H9 (cell line): ENCODE measurements at regions not wholly inside any gene's neighbourhood (a gene's known extent, or its start where the extent isn't known, plus 50 kb on each side); places are given as distances from the start of the nearest gene placed in this dataset.

ENCODE experiments used
- DNase-seq: peaks from one replicate; pipeline ENCODE4 v3.0.0-alpha.2; 2017
- H2AFZ ChIP-seq: one replicate; pipeline ENCODE4 v1.6.1; 2013; ENCODE audit warnings: mild to moderate bottlenecking, low read length, control low read depth, moderate library complexity
- H2AK5ac ChIP-seq: 2 replicates; pipeline ENCODE4 v1.6.1; 2013; ENCODE audit warnings: low read length, control low read depth, mixed read lengths; ENCODE audit not compliant: insufficient read length
- H2BK120ac ChIP-seq: one replicate; pipeline ENCODE4 v1.6.1; 2013; ENCODE audit warnings: low read depth, mild to moderate bottlenecking, low read length, control low read depth, inconsistent platforms; ENCODE audit not compliant: poor library complexity, severe bottlenecking
- H2BK12ac ChIP-seq: 2 replicates; pipeline ENCODE4 v1.6.1; 2013; ENCODE audit warnings: low read length, control low read depth, mixed read lengths, low read depth; ENCODE audit not compliant: insufficient read length
- H2BK15ac ChIP-seq: 2 replicates; pipeline ENCODE4 v1.6.1; 2013; ENCODE audit warnings: low read depth, low read length, control low read depth
- H2BK20ac ChIP-seq: one replicate; pipeline ENCODE4 v1.6.1; 2013; ENCODE audit warnings: low read depth, mild to moderate bottlenecking, low read length, control low read depth, inconsistent platforms; ENCODE audit not compliant: poor library complexity, severe bottlenecking
- H2BK5ac ChIP-seq: 2 replicates; pipeline ENCODE4 v1.6.1; 2013; ENCODE audit warnings: low read length, control low read depth, mixed read lengths; ENCODE audit not compliant: insufficient read length
- H3K14ac ChIP-seq: 2 replicates; pipeline ENCODE4 v1.6.1; 2013; ENCODE audit warnings: low read length, control low read depth; ENCODE audit not compliant: insufficient read depth
- H3K18ac ChIP-seq: 2 replicates; pipeline ENCODE4 v1.6.1; 2013; ENCODE audit warnings: low read depth, mild to moderate bottlenecking, mixed read lengths, low read length, control low read depth; ENCODE audit not compliant: insufficient read length
- H3K23ac ChIP-seq: 2 replicates; pipeline ENCODE4 v1.6.1; 2013; ENCODE audit warnings: low read length, control low read depth, mixed read lengths, low read depth; ENCODE audit not compliant: insufficient read length
- H3K23me2 ChIP-seq: 2 replicates; pipeline ENCODE4 v1.6.1; 2013; ENCODE audit warnings: low read depth, mild to moderate bottlenecking, mixed read lengths, low read length, control low read depth; ENCODE audit not compliant: insufficient read length, poor library complexity, severe bottlenecking
- H3K27ac ChIP-seq: 2 replicates; pipeline ENCODE4 v1.5.1; 2013; ENCODE audit warnings: low read length, control low read depth, mixed read lengths, low read depth; ENCODE audit not compliant: insufficient read length
- H3K27me3 ChIP-seq: 2 replicates; pipeline ENCODE4 v1.6.1; 2013; ENCODE audit warnings: low read length, control low read depth, inconsistent platforms; ENCODE audit not compliant: insufficient read depth
- H3K4ac ChIP-seq: 2 replicates; pipeline ENCODE4 v1.6.1; 2013; ENCODE audit warnings: low read depth, mild to moderate bottlenecking, control low read depth, inconsistent platforms, low read length, moderate library complexity
- H3K4me1 ChIP-seq: 2 replicates; pipeline ENCODE4 v1.6.1; 2013; ENCODE audit warnings: low read length, control low read depth, inconsistent platforms; ENCODE audit not compliant: insufficient read depth
- H3K4me2 ChIP-seq: 2 replicates; pipeline ENCODE4 v1.6.1; 2013; ENCODE audit warnings: low read length, control low read depth, mixed read lengths; ENCODE audit not compliant: insufficient read length, insufficient read depth
- H3K56ac ChIP-seq: 2 replicates; pipeline ENCODE4 v1.6.1; 2013; ENCODE audit warnings: low read depth, mild to moderate bottlenecking, mixed read lengths, low read length, control low read depth; ENCODE audit not compliant: insufficient read length
- H3K79me1 ChIP-seq: 2 replicates; pipeline ENCODE4 v1.6.1; 2013; ENCODE audit warnings: low read depth, mild to moderate bottlenecking, moderate library complexity, low read length, control low read depth, inconsistent platforms; ENCODE audit not compliant: insufficient read depth, poor library complexity, severe bottlenecking
- H3K79me2 ChIP-seq: 2 replicates; pipeline ENCODE4 v1.6.1; 2013; ENCODE audit warnings: low read length, control low read depth, inconsistent platforms; ENCODE audit not compliant: insufficient read depth
- H3K9ac ChIP-seq: 2 replicates; pipeline ENCODE4 v1.6.1; 2013; ENCODE audit warnings: low read length, control low read depth, mixed read lengths; ENCODE audit not compliant: insufficient read length; ENCODE audit errors: extremely low read depth
- H3K9me3 ChIP-seq: one replicate; pipeline ENCODE4 v1.6.1; 2013; ENCODE audit warnings: low read depth, low read length, inconsistent platforms; ENCODE audit not compliant: control insufficient read depth
- H3T11ph ChIP-seq: one replicate; pipeline ENCODE4 v1.6.1; 2013; ENCODE audit warnings: mild to moderate bottlenecking, low read length, control low read depth, inconsistent platforms
- H4K20me1 ChIP-seq: one replicate; pipeline ENCODE4 v1.6.1; 2013; ENCODE audit not compliant: control insufficient read depth, insufficient read length, insufficient read depth
- H4K5ac ChIP-seq: 2 replicates; pipeline ENCODE4 v1.6.1; 2013; ENCODE audit warnings: low read depth, mild to moderate bottlenecking, mixed read lengths, low read length, control low read depth; ENCODE audit not compliant: insufficient read length
- H4K8ac ChIP-seq: replicated peaks from 2 replicates; pipeline ENCODE4 v1.6.1; 2013; ENCODE audit warnings: low read length, control low read depth, mixed read lengths, low read depth; ENCODE audit not compliant: insufficient read length
- H4K91ac ChIP-seq: 2 replicates; pipeline ENCODE4 v1.6.1; 2013; ENCODE audit warnings: low read depth, mild to moderate bottlenecking, moderate library complexity, mixed read lengths, low read length, control low read depth; ENCODE audit not compliant: insufficient read length
- H3K27ac Mint-ChIP-seq, 3 experiments: 2 replicates in 2 of 3; 3 replicates in 1 of 3; pipeline ENCODE4 v1.8.0; 2020 to 2021; ENCODE audit warnings: mixed read lengths in 3 of 3, mild to moderate bottlenecking in 1 of 3, moderate library complexity in 1 of 3
- H3K27me3 Mint-ChIP-seq: 2 replicates; pipeline ENCODE4 v1.8.0; 2021; ENCODE audit warnings: low read depth, mild to moderate bottlenecking, moderate library complexity, mixed read lengths
- H3K36me3 Mint-ChIP-seq, 3 experiments: 2 replicates in 2 of 3; 3 replicates in 1 of 3; pipeline ENCODE4 v1.8.0; 2020 to 2021; ENCODE audit warnings: low read depth in 3 of 3, mixed read lengths in 3 of 3; ENCODE audit not compliant: insufficient read depth in 1 of 3
- H3K4me1 Mint-ChIP-seq, 2 experiments: 2 replicates each; pipeline ENCODE4 v1.8.0; 2020; ENCODE audit warnings: mixed read lengths in 2 of 2
- H3K4me3 Mint-ChIP-seq, 2 experiments: 2 replicates in 1 of 2; 3 replicates in 1 of 2; pipeline ENCODE4 v1.8.0; 2020 to 2021; ENCODE audit warnings: mild to moderate bottlenecking in 2 of 2, mixed read lengths in 2 of 2, moderate library complexity in 1 of 2
- H3K9me3 Mint-ChIP-seq, 2 experiments: 2 replicates in 1 of 2; 3 replicates in 1 of 2; pipeline ENCODE4 v1.8.0; 2020; ENCODE audit warnings: mild to moderate bottlenecking in 2 of 2, mixed read lengths in 2 of 2, moderate library complexity in 1 of 2
- WGBS: extraction: QIAGEN DNeasy Blood & Tissue Kit; methylation state at CpG from one replicate; pipeline ENCODE4 v1.1.7; 2013; ENCODE audit warnings: missing lambda C conversion rate, low lambda C conversion rate, mixed read lengths; ENCODE audit not compliant: insufficient read length; ENCODE audit errors: extremely low coverage; 5-methylcytosine and 5-hydroxymethylcytosine counted together
- TF ChIP-seq, protein P1 (sequence below): fragments of 200-600 bp; sonication (generic); conservative IDR thresholded peaks from 3 replicates; pipeline ENCODE4 v1.8.0; 2021; ENCODE audit warnings: antibody characterized with exemption, mild to moderate bottlenecking

DNA sequence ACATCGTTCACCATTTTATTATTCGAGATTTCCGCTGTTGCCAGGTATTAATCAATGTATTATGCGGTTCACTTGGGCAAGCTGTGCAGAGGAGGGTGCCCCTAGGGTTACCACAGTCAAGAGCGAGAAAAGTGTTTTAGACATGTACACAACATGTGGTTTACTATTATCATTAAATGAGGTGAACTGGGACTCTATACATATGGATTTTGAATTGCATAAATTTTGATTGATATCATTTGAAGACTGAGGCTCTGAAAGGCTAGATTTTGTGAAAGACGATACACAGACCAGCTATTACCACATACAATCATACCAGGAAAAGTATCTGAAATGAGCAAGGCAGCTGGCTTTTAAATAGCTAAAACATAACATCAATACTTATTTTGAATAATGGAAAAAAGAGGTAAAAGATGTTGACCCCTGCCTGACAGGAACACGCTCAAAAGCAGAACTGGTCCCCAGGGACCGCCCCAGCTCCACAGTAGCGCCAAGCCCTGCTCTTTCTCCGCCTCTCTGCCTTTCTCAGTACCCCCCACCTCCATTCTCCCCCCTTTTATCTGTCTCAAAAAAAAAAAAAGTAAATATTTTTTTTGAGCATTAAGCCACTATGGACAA, 413.4 kb upstream of the MKI67 start:
- H3K9ac ChIP-seq, result no peak overlapping the region
- H3K23ac ChIP-seq, result no peak overlapping the region
- peaks cover 14% of the 10 kb centered on the region for H3K23me2 ChIP-seq
- H3K18ac ChIP-seq, result no peak overlapping the region
- no peaks in the 10 kb centered on the region; a peak in 1 of 7 replicates for H3K36me3 Mint-ChIP-seq
- H3K27ac Mint-ChIP-seq, result no peak overlapping the region
- H2BK5ac ChIP-seq, result no peak overlapping the region
- no peak overlapping the region for H2BK20ac ChIP-seq
- peaks cover 70 to 86% of the 10 kb centered on the region in 2 experiments for H3K4me1 Mint-ChIP-seq
- peak overlapping the region; percentile 61 for H3K4me2 ChIP-seq
- H3K9me3 Mint-ChIP-seq, result no peaks in the 10 kb centered on the region; a peak in 1 of 5 replicates
- H2BK15ac ChIP-seq, result no peak overlapping the region
- no peak overlapping the region for H3T11ph ChIP-seq
- no peak overlapping the region for H4K8ac ChIP-seq
- no peaks in the 10 kb centered on the region; the same call in 1 of the 2 replicates for H3K27me3 ChIP-seq
- TF ChIP-seq, protein P1, sequence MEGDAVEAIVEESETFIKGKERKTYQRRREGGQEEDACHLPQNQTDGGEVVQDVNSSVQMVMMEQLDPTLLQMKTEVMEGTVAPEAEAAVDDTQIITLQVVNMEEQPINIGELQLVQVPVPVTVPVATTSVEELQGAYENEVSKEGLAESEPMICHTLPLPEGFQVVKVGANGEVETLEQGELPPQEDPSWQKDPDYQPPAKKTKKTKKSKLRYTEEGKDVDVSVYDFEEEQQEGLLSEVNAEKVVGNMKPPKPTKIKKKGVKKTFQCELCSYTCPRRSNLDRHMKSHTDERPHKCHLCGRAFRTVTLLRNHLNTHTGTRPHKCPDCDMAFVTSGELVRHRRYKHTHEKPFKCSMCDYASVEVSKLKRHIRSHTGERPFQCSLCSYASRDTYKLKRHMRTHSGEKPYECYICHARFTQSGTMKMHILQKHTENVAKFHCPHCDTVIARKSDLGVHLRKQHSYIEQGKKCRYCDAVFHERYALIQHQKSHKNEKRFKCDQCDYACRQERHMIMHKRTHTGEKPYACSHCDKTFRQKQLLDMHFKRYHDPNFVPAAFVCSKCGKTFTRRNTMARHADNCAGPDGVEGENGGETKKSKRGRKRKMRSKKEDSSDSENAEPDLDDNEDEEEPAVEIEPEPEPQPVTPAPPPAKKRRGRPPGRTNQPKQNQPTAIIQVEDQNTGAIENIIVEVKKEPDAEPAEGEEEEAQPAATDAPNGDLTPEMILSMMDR, result no peak
- H3K4ac ChIP-seq, result no peak overlapping the region
- DNase-seq, result no peak
- H3K79me1 ChIP-seq, result no peaks in the 10 kb centered on the region
- H4K91ac ChIP-seq, result no peak overlapping the region
- H4K5ac ChIP-seq, result no peak overlapping the region
- H2AFZ ChIP-seq, result no peak overlapping the region
- H3K56ac ChIP-seq, result no peak overlapping the region
- H3K79me2 ChIP-seq, result no peaks in the 10 kb centered on the region
- 100% methylated on average over 1 of the region's 10 CpGs for WGBS
- no peak overlapping the region for H3K27ac ChIP-seq
- no peak overlapping the region for H2BK12ac ChIP-seq
- H2BK120ac ChIP-seq, result no peak overlapping the region
- H3K27me3 Mint-ChIP-seq, result peaks cover 28% of the 10 kb centered on the region
- peaks cover 20% of the 10 kb centered on the region; the same call in 1 of the 2 replicates for H3K4me1 ChIP-seq
- no peak overlapping the region for H2AK5ac ChIP-seq
- peak overlapping the region; percentile 57 to 68 for H3K4me3 Mint-ChIP-seq
- H3K9me3 ChIP-seq, result no peaks in the 10 kb centered on the region
- H4K20me1 ChIP-seq, result no peaks in the 10 kb centered on the region
- H3K14ac ChIP-seq, result no peak overlapping the region
